ENCODE measurements at regions not wholly inside any gene's neighbourhood (a gene's known extent, or its start where the extent isn't known, plus 50 kb on each side); places are given as distances from the start of the nearest gene placed in this dataset.

- peak; percentile 1 to 16 for DNase-seq
Measured at GRCh38 chr10:121104476-121105111, 253.4 kb downstream of the WDR11 start.

- DNase-seq = no peak
Measured at GRCh38 chr10:121106611-121107010, 255.4 kb downstream of the WDR11 start.

- DNase-seq = no peak
Measured at GRCh38 chr10:121108051-121108450, 256.9 kb downstream of the WDR11 start.

GRCh38 chr10:121110369-121110768 is 259.2 kb downstream of the WDR11 start:
- no peak for DNase-seq

GRCh38 chr10:121112136-121112535 is 261.0 kb downstream of the WDR11 start:
- DNase-seq = no peak

- DNase-seq = no peak
Measured at GRCh38 chr10:121112579-121113384, 261.6 kb downstream of the WDR11 start.

- DNase-seq = no peak
Measured at GRCh38 chr10:121113385-121113696, 262.2 kb downstream of the WDR11 start.

GRCh38 chr10:121113911-121114310 is 262.7 kb downstream of the WDR11 start:
- DNase-seq = no peak

GRCh38 chr10:121115154-121115553 is 264.0 kb downstream of the WDR11 start:
- DNase-seq = no peak

GRCh38 chr10:121121462-121121861 is 270.3 kb downstream of the WDR11 start:
- DNase-seq = no peak

- no peak for DNase-seq
Measured at GRCh38 chr10:121127151-121127906, 276.2 kb downstream of the WDR11 start.

GRCh38 chr10:121128164-121128563 is 277.0 kb downstream of the WDR11 start:
- no peak for DNase-seq

- no peak for DNase-seq
Measured at GRCh38 chr10:121129266-121129665, 278.1 kb downstream of the WDR11 start.

- no peak for DNase-seq
Measured at GRCh38 chr10:121130382-121130781, 279.2 kb downstream of the WDR11 start.

GRCh38 chr10:121131014-121131413 is 279.9 kb downstream of the WDR11 start:
- DNase-seq = no peak

- DNase-seq = no peak
Measured at GRCh38 chr10:121131426-121132265, 280.5 kb downstream of the WDR11 start.

- DNase-seq = no peak
Measured at GRCh38 chr10:121132273-121132672, 281.1 kb downstream of the WDR11 start.

GRCh38 chr10:121133901-121134300 is 282.7 kb downstream of the WDR11 start:
- no peak for DNase-seq

GRCh38 chr10:121134711-121135110 is 283.5 kb downstream of the WDR11 start:
- DNase-seq = no peak

- DNase-seq = no peak
Measured at GRCh38 chr10:121135512-121135911, 284.4 kb downstream of the WDR11 start.

- DNase-seq = no peak
Measured at GRCh38 chr10:121137533-121137932, 286.4 kb downstream of the WDR11 start.

GRCh38 chr10:121138112-121138860 is 287.1 kb downstream of the WDR11 start:
- no peak for DNase-seq

Data from NCI-H2081 (cell line).